Upper lobe of right lung (tissue), 1 donor: ENCODE measurements at regions not wholly inside any gene's neighbourhood (a gene's known extent, or its start where the extent isn't known, plus 50 kb on each side); places are given as distances from the start of the nearest gene placed in this dataset.

ENCODE experiments used
- ATAC-seq: fragments of 200-7000 bp; cut with Tn5 transposase; one replicate; pipeline ENCODE4 v1.9.1; 2020; ENCODE audit warnings: mild to moderate bottlenecking, moderate library complexity
- DNase-seq: peaks from one replicate; pipeline ENCODE4 v3.0.0-alpha.2; 2020
- H3K27ac ChIP-seq: fragments of 200-600 bp; one replicate; pipeline ENCODE4 v1.8.0; 2022
- H3K27me3 ChIP-seq: fragments of 200-600 bp; one replicate; pipeline ENCODE4 v1.8.0; 2022; ENCODE audit warnings: mild to moderate bottlenecking
- H3K36me3 ChIP-seq: fragments of 200-600 bp; one replicate; pipeline ENCODE4 v1.8.0; 2022
- H3K4me1 ChIP-seq: fragments of 200-600 bp; one replicate; pipeline ENCODE4 v1.8.0; 2022
- H3K4me3 ChIP-seq: fragments of 200-600 bp; one replicate; pipeline ENCODE4 v1.8.0; 2022; ENCODE audit warnings: mild to moderate bottlenecking
- H3K9me3 ChIP-seq: fragments of 200-600 bp; one replicate; pipeline ENCODE4 v1.8.0; 2022
- intact Hi-C: fragments of 100-400 bp; cut with DNase I; formaldehyde crosslinking; loops from one replicate; pipeline ENCODE4 v1.11.0; 2022
- TF ChIP-seq, protein P1 (sequence below): fragments of 200-600 bp; IDR thresholded peaks from one replicate; pipeline ENCODE4 v1.8.0; 2022; ENCODE audit warnings: antibody characterized with exemption
- donor health status: DM: no; HTN: yes; CAD: no; lungs with severe emphysema.

DNA sequence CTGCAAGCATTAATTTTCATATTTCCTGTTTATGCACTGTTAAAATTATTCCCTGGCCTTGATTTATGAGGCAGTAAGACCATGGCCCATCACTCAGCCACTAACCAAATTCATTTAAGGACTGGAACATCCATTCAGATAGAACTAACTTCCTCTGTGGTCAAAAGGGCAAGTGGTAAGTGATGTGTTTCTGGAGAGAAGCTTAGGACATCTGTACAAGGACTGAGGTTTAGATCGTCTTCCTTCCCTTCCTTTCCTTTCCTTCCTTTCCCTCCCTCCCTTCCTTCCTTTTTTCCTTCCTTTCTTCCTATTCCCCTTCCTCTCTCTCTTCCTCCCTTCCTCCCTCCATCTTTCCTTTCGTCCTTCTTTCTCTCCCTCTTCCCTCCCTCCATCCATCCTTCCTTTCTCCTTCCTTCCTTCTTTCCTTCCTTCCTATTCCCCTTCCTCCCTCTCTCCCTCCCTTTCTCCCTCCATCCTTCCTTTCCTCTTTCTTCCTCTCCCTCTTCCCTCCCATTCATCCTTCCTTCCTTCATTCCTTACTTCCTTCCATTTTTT lies 1019.4 kb downstream of the TYW1 start:
- DNase-seq (no peak), ATAC-seq (no peak)
- intact Hi-C loops, result no loop called here
- Histone ChIP-seq H3K4me1 (no peaks in the 10 kb centered on the region), H3K27ac (no peak overlapping the region), H3K36me3 (no peaks in the 10 kb centered on the region), H3K4me3 (no peak overlapping the region), H3K9me3 (no peaks in the 10 kb centered on the region), H3K27me3 (no peaks in the 10 kb centered on the region)
- TF ChIP-seq, protein P1, sequence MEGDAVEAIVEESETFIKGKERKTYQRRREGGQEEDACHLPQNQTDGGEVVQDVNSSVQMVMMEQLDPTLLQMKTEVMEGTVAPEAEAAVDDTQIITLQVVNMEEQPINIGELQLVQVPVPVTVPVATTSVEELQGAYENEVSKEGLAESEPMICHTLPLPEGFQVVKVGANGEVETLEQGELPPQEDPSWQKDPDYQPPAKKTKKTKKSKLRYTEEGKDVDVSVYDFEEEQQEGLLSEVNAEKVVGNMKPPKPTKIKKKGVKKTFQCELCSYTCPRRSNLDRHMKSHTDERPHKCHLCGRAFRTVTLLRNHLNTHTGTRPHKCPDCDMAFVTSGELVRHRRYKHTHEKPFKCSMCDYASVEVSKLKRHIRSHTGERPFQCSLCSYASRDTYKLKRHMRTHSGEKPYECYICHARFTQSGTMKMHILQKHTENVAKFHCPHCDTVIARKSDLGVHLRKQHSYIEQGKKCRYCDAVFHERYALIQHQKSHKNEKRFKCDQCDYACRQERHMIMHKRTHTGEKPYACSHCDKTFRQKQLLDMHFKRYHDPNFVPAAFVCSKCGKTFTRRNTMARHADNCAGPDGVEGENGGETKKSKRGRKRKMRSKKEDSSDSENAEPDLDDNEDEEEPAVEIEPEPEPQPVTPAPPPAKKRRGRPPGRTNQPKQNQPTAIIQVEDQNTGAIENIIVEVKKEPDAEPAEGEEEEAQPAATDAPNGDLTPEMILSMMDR, result no peak

DNA sequence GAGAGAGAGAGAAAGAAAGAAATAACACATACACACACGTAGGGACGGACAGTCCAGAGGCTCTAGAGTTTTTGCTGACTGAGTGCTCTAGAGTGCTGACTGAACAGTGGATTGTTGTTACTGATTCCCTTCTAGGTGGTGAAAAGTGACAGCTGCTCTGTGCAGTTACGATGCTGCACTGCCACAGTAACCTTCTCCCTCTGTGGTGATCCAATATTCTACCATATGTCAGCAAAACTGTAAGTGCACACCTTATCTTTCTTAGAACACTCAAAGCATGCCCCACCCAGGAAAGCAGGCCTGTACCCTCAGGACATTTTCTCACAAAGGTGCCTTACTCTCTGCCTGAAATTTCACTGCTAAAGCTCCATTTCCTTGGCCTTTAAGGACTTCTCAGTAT lies 1023.5 kb downstream of the TYW1 start:
- no peaks in the 10 kb centered on the region for H3K4me1 ChIP-seq
- no peak for DNase-seq
- H3K27me3 ChIP-seq, result no peaks in the 10 kb centered on the region
- no peak overlapping the region for H3K27ac ChIP-seq
- H3K36me3 ChIP-seq, result no peaks in the 10 kb centered on the region
- TF ChIP-seq, protein P1, result no peak
- H3K9me3 ChIP-seq, result no peaks in the 10 kb centered on the region
- intact Hi-C loops, result no loop called here
- ATAC-seq, result no peak
- H3K4me3 ChIP-seq, result no peak overlapping the region

GRCh38 chr7:68025369-68025768 lies 1028.7 kb downstream of the TYW1 start:
- Histone ChIP-seq H3K4me3 (no peak overlapping the region), H3K27ac (no peak overlapping the region), H3K4me1 (no peaks in the 10 kb centered on the region), H3K9me3 (no peaks in the 10 kb centered on the region), H3K36me3 (no peaks in the 10 kb centered on the region), H3K27me3 (no peaks in the 10 kb centered on the region)
- intact Hi-C loops, result no loop called here
- TF ChIP-seq, protein P1, result no peak
- no peak for ATAC-seq
- no peak for DNase-seq

DNA sequence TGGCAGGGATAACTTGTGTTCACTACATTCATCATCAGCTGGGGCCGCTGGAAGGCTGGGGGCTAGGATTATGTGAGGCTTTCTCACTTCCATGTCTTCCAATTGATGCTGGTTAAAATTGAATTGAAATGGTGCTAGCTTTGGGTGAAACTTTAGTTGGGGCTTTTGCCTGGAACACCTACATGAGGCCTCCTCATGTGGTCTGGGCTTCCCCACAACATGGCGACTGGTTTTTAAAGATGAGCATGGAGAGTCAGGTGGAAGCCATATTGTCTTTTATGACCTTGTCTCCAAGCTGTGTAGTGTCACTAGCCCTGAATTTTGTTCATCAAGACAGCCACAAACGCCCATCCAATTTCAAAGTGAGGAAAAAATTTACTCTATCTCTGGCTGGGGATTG lies 1033.9 kb downstream of the TYW1 start:
- intact Hi-C loops, result no loop called here
- no peak for ATAC-seq

DNA sequence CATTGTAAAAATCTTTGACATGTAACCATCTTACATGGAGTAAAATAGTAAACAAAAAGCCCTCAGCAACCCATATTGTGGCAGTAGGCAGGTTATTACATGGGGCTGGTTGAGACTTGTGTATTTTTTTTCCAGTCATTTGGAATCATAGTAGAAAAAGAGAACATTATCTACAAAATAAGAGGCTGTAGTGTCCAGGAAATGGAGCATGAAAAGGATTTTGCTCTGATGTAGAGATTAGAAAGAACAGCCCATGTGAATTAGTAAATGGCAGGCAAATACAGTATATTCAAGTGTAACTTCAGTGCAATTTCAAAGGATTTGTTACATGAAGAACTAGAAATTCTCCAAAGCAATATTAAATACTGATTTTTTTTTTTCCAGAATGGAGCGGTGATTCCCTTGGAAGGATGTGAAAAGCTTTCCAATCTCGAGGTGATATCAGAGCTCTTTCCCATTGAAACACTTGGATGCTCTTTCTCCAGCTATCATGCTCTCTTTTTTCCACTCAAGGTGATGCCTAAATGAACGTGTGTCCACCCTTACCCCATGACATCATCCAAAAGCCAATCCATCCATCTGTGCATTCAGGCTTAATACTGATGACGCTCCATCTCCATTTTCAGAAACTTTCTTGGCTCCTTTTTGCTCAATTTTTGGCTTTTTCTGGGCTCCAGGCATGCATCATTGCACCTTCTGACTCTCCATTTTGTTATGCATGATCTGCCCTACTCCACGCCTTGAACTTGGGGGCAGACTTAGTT lies 1034.7 kb downstream of the TYW1 start:
- ATAC-seq (no peak), DNase-seq (no peak)
- Histone ChIP-seq H3K4me3 (no peak overlapping the region), H3K36me3 (no peaks in the 10 kb centered on the region), H3K27ac (no peak overlapping the region), H3K27me3 (no peaks in the 10 kb centered on the region), H3K4me1 (no peaks in the 10 kb centered on the region), H3K9me3 (no peaks in the 10 kb centered on the region)
- intact Hi-C loops, result no loop called here
- TF ChIP-seq, protein P1, result no peak

More for the DNA sequence above, 1033.9 kb downstream of the TYW1 start:
- TF ChIP-seq, protein P1, result no peak
- Histone ChIP-seq H3K27me3 (no peaks in the 10 kb centered on the region), H3K27ac (no peak overlapping the region), H3K4me3 (no peak overlapping the region), H3K36me3 (no peaks in the 10 kb centered on the region), H3K4me1 (no peaks in the 10 kb centered on the region), H3K9me3 (no peaks in the 10 kb centered on the region)
- no peak for DNase-seq
